Hematopoietic multipotent progenitor cell treated with erythropoietin and hydrocortisone succinate and interleukin-3 and kit ligand, for 6 days (in vitro differentiated cells): ENCODE measurements at regions not wholly inside any gene's neighbourhood (a gene's known extent, or its start where the extent isn't known, plus 50 kb on each side); places are given as distances from the start of the nearest gene placed in this dataset.

Source experiments
- DNase-seq: peaks from one replicate; pipeline ENCODE4 v3.0.0-alpha.2; 2015

DNA sequence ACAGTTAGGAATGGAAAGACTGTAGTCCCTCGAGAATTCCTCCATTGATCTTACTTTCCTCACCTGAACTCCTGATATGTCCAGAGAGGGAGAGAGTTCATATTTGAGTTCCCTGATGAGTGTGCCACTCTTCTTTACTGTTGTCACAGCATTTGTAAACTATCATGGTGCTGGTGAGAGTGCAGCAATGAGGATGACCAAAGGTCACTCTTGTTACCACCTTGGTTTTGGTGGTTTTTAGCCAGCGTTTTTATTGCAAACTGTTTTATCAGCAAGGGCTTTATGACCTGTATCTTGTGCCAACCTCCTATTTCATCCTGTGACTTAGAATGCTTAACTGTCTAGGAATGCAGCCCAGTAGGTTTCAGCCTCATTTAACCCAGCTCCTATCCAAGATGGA, 1062.5 kb downstream of the BCL11A start:
- no peak for DNase-seq

DNA sequence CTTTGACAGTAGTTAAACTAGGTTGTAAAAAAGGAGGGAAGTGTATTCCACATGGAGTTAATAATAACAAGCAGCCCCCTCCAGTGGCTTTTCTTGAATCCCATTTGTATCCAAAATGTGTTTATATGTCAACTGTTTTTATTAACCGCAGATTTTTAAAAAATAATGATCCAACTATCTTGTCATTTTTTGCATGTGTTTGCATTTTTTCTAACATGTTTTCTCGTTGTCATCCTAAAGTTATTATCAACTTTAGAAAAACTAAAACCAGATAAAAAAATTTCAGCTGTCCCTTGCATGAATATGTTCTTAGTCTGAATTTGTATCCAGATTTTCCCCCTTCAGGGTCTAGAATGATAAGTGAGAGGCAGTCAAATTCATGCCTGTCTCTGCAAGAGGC, 1063.3 kb downstream of the BCL11A start:
- DNase-seq: no peak

GRCh38 chr2:59484673-59485072, 1068.8 kb downstream of the BCL11A start:
- DNase-seq: no peak

GRCh38 chr2:59463426-59463825, 1090.0 kb downstream of the BCL11A start:
- no peak for DNase-seq

DNA sequence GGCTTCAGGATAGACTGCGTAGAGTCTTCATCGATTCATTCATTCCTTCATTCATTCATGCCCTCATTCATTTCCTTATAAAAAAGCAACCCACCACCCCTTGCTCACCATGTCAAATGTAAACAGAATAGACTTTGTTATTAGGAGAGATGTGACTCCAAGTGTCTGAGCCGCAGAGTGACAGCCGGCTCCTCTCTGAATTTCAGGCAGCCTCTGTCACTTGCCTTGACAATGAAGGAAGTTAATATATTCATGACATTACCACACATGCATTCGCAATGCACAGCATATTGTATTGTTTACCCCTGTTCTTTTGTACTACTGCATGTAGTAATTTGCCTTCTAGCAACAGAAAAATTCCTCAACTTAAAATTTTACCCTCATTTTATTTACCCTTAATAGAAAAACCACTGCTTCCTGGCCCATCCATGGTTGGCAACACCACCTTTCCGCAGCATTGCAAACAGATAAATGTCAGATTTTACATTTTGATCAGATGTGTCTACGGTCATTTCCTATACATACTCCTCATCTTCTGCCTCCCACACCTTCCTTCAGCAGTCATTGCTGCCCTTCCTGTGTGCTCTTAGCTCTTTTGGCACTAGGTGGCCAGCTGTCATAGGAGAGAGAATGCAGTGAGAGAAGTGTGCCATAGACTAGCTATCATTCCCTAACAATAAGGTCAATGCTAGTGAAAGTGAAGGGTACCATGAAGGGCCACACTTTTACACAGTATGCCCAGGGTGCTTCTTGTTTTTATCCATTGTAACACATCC, 1090.8 kb downstream of the BCL11A start:
- no peak for DNase-seq

DNA sequence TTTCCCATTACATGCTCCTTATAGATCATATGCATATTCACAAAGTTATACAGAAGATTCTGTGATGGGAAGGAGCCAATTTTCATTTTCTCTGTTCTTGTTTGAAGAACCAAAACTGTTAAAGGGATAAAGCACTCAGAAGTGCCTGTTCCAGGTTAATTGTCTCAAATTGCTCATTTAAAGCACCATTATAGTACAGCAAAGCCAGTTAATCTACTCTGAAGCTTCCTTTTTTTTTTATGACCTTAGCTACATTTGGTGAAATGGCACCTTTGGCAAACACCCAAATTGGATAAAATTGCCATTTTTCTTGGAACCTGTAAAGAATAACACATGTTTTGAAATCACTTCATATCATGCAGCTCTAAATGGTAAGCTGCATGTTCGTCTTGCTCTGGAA, 1092.3 kb downstream of the BCL11A start:
- DNase-seq: no peak

DNA sequence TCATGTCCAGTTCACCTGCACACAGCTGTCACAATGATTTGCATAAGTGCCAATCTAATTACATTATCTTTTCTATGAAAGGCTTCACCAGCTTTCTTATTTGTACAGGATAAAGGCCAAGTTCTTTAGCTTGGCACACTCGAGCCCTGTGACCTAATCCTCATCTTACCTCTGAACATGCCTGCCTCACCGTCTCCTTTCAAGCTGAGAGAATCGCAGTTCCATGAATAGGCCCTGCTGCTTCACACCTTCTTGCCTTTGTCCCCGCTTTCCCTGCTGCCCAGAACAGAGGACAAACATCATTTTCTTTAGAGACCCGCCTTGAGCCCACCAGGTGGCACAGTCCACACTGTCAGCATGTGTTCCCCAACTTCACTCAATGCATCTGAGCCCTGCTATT, 1094.7 kb downstream of the BCL11A start:
- no peak for DNase-seq

DNA sequence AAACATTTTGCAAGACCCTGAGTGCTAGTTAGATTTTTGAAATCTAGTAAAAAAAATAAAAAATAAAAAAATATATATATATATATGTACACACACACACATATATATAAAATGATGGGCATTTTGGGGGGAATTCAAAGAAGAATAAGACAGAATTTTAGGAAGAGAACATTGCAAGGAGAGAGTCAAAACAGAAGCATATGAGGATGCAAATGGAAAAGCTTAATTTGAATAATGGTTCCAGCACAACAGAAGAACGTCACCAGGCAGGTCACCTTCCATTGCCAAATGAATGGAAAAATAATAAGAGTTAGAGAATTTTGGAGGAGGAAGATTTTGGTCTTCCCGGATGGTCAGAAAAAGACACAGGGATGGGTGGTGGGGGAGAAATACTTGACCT, 1097.2 kb downstream of the BCL11A start:
- no peak for DNase-seq

- peak; percentile 10 for DNase-seq
Measured at GRCh38 chr2:59449274-59449673, 1104.2 kb downstream of the BCL11A start.

- DNase-seq: no peak
Measured at GRCh38 chr2:59440491-59440890, 1113.0 kb downstream of the BCL11A start.

GRCh38 chr2:59435635-59436034, 1117.8 kb downstream of the BCL11A start:
- no peak for DNase-seq

DNA sequence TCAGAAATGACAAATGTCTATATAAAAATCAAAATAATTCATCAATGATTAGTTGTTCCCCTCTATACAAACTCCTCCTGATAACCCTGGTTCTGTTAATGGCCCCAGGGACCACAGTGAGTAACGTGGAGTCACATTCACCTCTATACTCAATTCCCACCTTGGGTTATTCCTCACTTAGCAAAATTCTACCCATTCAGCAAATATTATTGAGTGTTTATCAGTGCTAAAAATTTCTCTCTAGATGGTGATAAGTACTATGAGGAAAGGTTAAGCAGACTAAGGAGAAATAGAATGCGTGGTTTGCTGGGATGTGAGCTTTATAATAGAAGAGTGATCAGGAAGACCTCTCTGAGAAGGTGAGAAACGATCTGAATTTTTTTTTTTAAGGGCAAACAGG, 1124.5 kb downstream of the BCL11A start:
- DNase-seq: no peak

- no peak for DNase-seq
Measured at GRCh38 chr2:59427980-59428379, 1125.5 kb downstream of the BCL11A start.

DNA sequence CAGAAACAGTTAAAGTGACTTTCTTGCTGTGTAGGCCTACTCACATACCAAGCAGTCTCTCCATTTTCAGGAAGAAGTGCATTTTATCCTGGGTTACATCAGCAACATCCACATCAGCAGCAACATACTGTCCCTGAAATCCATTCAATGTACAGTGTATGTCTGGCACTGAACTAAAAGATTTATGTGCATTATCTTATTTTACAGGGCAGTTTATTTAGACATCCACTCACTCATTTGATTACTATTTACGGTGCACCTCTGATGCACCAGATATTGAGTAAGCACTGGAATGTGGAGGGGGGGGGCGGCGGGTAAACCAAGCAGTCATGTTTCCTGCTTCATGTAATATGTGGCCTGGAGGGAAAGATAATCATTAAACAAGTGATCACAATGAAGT, 1128.2 kb downstream of the BCL11A start:
- no peak for DNase-seq

GRCh38 chr2:59413751-59414570, 1139.5 kb downstream of the BCL11A start:
- no peak for DNase-seq

GRCh38 chr2:59399126-59399525, 1154.3 kb downstream of the BCL11A start:
- no peak for DNase-seq

DNA sequence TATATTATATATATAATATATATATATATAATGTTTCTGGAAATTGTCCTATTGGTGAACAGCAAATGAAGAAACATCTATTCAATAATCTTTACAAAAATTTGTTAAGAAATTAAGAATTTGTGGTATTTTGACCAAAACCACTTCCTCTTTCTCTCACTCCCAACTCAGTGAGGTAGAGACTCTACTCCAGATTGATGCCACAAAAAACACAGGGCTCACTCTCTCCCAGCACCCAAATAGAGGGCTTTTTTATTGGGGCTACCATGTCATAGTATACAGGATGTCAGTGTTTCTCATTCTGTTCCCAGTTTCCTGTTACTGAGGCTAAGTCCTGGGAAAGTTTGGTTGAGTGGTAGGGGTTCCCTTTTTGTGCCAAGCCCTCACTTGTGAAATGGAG, 1155.4 kb downstream of the BCL11A start:
- DNase-seq: peak; percentile 13

DNA sequence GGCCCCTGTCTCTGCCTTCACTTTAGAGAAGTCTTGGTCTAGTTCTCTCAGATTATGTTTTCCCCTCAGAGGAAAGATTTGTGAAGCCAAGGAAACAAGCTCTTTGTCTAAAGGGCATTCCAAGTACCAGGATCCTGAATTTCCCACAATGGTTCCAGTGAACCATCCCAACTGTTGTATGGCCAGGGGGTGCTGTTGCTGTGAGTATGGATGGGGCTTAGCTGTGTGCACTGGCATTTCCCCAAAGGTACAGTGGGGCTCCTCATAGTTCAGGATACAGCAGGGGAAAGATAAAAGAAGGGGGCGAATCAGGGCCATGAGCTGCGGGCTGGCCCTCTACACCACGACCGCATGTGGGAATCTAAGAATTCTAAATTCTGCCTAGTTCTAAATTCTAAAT, 1154.0 kb upstream of the FANCL start:
- DNase-seq: no peak

- DNase-seq: no peak
Measured at GRCh38 chr2:59391896-59392295, 1150.8 kb upstream of the FANCL start.

DNA sequence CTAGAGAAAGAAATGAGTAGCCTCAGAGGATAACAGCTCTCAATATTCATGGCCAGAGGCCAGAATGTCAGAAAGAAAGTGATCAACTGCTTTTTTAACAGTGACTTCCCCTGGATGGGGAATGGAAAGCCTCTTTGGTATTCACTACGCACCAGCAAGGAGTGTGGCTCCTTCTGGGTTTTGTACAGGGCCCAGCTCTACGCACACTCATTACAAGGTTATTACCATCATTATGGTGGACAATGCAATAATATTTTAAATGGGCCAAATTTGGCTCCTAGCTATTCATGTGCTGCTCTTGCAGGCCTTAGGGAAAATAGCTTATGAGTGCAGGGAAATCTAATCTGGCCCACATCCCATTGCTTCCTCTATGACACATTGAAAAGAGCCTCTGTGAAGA, 1149.5 kb upstream of the FANCL start:
- DNase-seq: no peak

DNA sequence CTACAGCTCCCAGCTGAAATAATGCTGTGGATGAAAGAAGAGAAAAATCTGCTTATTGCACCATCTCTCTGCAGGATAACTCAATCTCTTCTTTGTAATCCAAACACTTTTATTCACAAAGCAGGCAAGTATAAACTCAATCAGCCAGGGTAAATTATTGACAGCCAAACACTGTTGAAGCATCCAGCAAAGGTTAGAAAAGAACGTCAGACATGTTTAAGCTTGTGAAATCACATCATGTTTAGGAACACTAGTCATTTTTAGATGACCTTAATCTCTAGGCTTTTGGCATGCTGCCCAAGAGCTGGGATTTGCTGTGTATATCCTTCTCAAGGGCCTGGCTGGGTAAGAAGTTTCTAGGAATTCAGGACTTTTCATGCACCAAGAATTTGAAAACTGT, 1148.1 kb upstream of the FANCL start:
- DNase-seq: no peak

- DNase-seq: no peak
Measured at GRCh38 chr2:59385971-59386370, 1144.8 kb upstream of the FANCL start.

GRCh38 chr2:59383473-59383872, 1142.3 kb upstream of the FANCL start:
- DNase-seq: no peak

DNA sequence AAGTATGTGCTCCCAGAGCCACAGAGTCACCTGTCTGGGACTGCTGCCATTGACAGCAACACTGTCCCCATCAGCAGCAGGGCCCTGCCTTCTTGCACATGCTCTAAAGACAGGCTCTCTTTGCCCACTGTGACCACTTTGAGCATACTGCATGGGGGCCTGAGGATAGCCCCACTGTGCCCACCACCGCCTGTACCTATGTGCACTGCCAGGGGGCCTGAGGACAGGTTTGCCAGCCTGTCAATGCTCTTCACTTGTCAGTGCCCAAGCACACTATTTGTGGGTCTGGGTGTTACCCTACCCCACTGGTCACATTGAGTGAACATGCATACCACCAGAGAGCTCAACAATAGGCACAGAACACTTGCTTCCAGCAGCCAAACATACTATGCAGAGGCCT, 1137.0 kb upstream of the FANCL start:
- DNase-seq: no peak

GRCh38 chr2:59366288-59366687, 1125.2 kb upstream of the FANCL start:
- no peak for DNase-seq
